ENCODE measurements at regions not wholly inside any gene's neighbourhood (a gene's known extent, or its start where the extent isn't known, plus 50 kb on each side); places are given as distances from the start of the nearest gene placed in this dataset.

GRCh38 chr1:229070168-229070567 is 200.7 kb upstream of the RAB4A start:
- TF ChIP-seq CTCF (IDR thresholded peaks at IDR 0.05; ENCODE audit: extremely low read depth, missing control alignments) = no peak
- DNase-seq (ENCODE audit: low spot score) = no peak

- no peak for TF ChIP-seq CTCF (IDR thresholded peaks at IDR 0.05; ENCODE audit: extremely low read depth, missing control alignments)
- DNase-seq (ENCODE audit: low spot score) = no peak
These were observed 197.7 kb upstream of the RAB4A start for GRCh38 chr1:229073251-229073650.

- no peak for DNase-seq (ENCODE audit: low spot score)
- no peak for TF ChIP-seq CTCF (IDR thresholded peaks at IDR 0.05; ENCODE audit: extremely low read depth, missing control alignments)
These were observed 195.7 kb upstream of the RAB4A start for GRCh38 chr1:229075217-229075616.

- no peak for TF ChIP-seq CTCF (IDR thresholded peaks at IDR 0.05; ENCODE audit: extremely low read depth, missing control alignments)
- DNase-seq (ENCODE audit: low spot score) = no peak
These were observed 195.2 kb upstream of the RAB4A start for GRCh38 chr1:229075716-229076115.

- no peak for DNase-seq (ENCODE audit: low spot score)
- TF ChIP-seq CTCF (IDR thresholded peaks at IDR 0.05; ENCODE audit: extremely low read depth, missing control alignments) = no peak
These were observed 194.7 kb upstream of the RAB4A start for GRCh38 chr1:229076195-229076594.

- no peak for TF ChIP-seq CTCF (IDR thresholded peaks at IDR 0.05; ENCODE audit: extremely low read depth, missing control alignments)
- DNase-seq (ENCODE audit: low spot score) = no peak
These were observed 191.8 kb upstream of the RAB4A start for GRCh38 chr1:229079016-229079595.

- DNase-seq (ENCODE audit: low spot score) = no peak
- TF ChIP-seq CTCF (IDR thresholded peaks at IDR 0.05; ENCODE audit: extremely low read depth, missing control alignments) = no peak
These were observed 190.6 kb upstream of the RAB4A start for GRCh38 chr1:229080361-229080760.

Measured in GM20000 (cell line).